C4-2B (cell line): ENCODE measurements at regions not wholly inside any gene's neighbourhood (a gene's known extent, or its start where the extent isn't known, plus 50 kb on each side); places are given as distances from the start of the nearest gene placed in this dataset.

Source experiments
- H3K27ac ChIP-seq: fragments of 450-650 bp; 2 replicates; pipeline ENCODE4 v1.5.1; 2017
- CTCF ChIP-seq: fragments of 450-650 bp; conservative IDR thresholded peaks from 2 replicates; pipeline ENCODE4 v1.5.1; 2017; ENCODE audit warnings: mild to moderate bottlenecking
- ZFX ChIP-seq: fragments of 450-650 bp; IDR thresholded peaks from 2 replicates; pipeline ENCODE4 v1.6.1; 2017

GRCh38 chr5:158261674-158262367, 402.9 kb upstream of the CLINT1 start:
- TF ChIP-seq CTCF = no peak
- no peak for TF ChIP-seq ZFX
- H3K27ac ChIP-seq = no peak overlapping the region

- H3K27ac ChIP-seq = no peak overlapping the region
- TF ChIP-seq ZFX (no peak), CTCF (no peak)
Observed at GRCh38 chr5:158256096-158256495, 397.2 kb upstream of the CLINT1 start.

GRCh38 chr5:158255609-158256008, 396.7 kb upstream of the CLINT1 start:
- no peak overlapping the region for H3K27ac ChIP-seq
- no peak for TF ChIP-seq ZFX
- TF ChIP-seq CTCF = no peak

GRCh38 chr5:158246661-158247060, 387.7 kb upstream of the CLINT1 start:
- H3K27ac ChIP-seq = no peak overlapping the region
- TF ChIP-seq ZFX (no peak), CTCF (no peak)

GRCh38 chr5:158245513-158245912, 386.6 kb upstream of the CLINT1 start:
- no peak overlapping the region for H3K27ac ChIP-seq
- TF ChIP-seq ZFX (no peak), CTCF (no peak)

GRCh38 chr5:158244882-158245281, 385.9 kb upstream of the CLINT1 start:
- TF ChIP-seq CTCF (no peak), ZFX (no peak)
- H3K27ac ChIP-seq = no peak overlapping the region

- TF ChIP-seq CTCF (no peak), ZFX (no peak)
- no peak overlapping the region for H3K27ac ChIP-seq
Observed at GRCh38 chr5:158236511-158237335, 377.8 kb upstream of the CLINT1 start.
